BE2C (cell line): ENCODE measurements at regions not wholly inside any gene's neighbourhood (a gene's known extent, or its start where the extent isn't known, plus 50 kb on each side); places are given as distances from the start of the nearest gene placed in this dataset.
"Not testable (repeated sequence)": the region's sequence is repeated elsewhere in the genome, so short reads cannot be mapped to it uniquely, and the experiment has no call there.

Experiments
- DNase-seq: peaks from one replicate; pipeline ENCODE4 v3.0.0-alpha.2; 2020
- H3K27me3 ChIP-seq: fragments of 250-450 bp; sonication (Bioruptor Pico); 2 replicates; pipeline ENCODE4 v1.5.1; 2020; ENCODE audit warnings: mild to moderate bottlenecking
- H3K36me3 ChIP-seq: fragments of 250-450 bp; sonication (Bioruptor Pico); 2 replicates; pipeline ENCODE4 v1.5.1; 2020; ENCODE audit warnings: mild to moderate bottlenecking
- H3K4me1 ChIP-seq: fragments of 250-450 bp; sonication (Bioruptor Pico); 2 replicates; pipeline ENCODE4 v1.5.1; 2020
- H3K4me3 ChIP-seq: 2 replicates; pipeline ENCODE4 v1.5.1; 2011; ENCODE audit warnings: low read depth, low read length
- H3K9me3 ChIP-seq: fragments of 250-450 bp; sonication (Bioruptor Pico); 2 replicates; pipeline ENCODE4 v1.5.1; 2020
- TF ChIP-seq, protein P1 (sequence below): IDR thresholded peaks from 2 replicates; pipeline ENCODE4 v1.5.1; 2012; ENCODE audit warnings: mild to moderate bottlenecking, low read depth, low read length

DNA sequence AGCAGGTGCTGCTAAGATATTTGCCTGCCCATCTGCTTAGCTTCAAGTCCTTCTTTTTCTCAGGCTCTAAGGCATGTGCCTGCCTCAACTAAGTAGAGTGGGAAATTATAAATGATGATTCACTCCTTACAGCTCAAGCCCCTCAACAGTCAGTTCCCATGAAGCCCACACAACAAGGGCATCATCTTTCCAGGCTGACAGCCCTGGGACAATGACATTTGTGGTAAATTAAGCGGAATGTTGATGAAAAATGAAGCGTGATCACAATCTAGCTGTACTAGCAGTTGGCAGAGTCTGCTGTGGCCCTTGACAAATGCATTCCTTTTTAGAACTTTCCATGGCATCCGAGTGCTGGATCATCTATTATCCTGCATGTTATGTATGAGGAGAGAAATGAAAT is 548.6 kb downstream of the KIF4B start:
- no peaks in the 10 kb centered on the region for H3K36me3 ChIP-seq
- no peaks in the 10 kb centered on the region for H3K27me3 ChIP-seq
- no peaks in the 10 kb centered on the region for H3K4me1 ChIP-seq
- TF ChIP-seq, protein P1, sequence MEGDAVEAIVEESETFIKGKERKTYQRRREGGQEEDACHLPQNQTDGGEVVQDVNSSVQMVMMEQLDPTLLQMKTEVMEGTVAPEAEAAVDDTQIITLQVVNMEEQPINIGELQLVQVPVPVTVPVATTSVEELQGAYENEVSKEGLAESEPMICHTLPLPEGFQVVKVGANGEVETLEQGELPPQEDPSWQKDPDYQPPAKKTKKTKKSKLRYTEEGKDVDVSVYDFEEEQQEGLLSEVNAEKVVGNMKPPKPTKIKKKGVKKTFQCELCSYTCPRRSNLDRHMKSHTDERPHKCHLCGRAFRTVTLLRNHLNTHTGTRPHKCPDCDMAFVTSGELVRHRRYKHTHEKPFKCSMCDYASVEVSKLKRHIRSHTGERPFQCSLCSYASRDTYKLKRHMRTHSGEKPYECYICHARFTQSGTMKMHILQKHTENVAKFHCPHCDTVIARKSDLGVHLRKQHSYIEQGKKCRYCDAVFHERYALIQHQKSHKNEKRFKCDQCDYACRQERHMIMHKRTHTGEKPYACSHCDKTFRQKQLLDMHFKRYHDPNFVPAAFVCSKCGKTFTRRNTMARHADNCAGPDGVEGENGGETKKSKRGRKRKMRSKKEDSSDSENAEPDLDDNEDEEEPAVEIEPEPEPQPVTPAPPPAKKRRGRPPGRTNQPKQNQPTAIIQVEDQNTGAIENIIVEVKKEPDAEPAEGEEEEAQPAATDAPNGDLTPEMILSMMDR = no peak
- no peaks in the 10 kb centered on the region; the same call in 1 of the 2 replicates for H3K9me3 ChIP-seq
- DNase-seq = no peak
- H3K4me3 ChIP-seq = no peak overlapping the region

GRCh38 chr5:155564541-155564940 is 551.0 kb downstream of the KIF4B start:
- Histone ChIP-seq H3K4me1 (no peaks in the 10 kb centered on the region), H3K36me3 (no peaks in the 10 kb centered on the region), H3K27me3 (no peaks in the 10 kb centered on the region), H3K9me3 (peaks cover 3% of the 10 kb centered on the region; the same call in 1 of the 2 replicates), H3K4me3 (no peak overlapping the region)
- no peak for DNase-seq
- TF ChIP-seq, protein P1 = no peak

DNA sequence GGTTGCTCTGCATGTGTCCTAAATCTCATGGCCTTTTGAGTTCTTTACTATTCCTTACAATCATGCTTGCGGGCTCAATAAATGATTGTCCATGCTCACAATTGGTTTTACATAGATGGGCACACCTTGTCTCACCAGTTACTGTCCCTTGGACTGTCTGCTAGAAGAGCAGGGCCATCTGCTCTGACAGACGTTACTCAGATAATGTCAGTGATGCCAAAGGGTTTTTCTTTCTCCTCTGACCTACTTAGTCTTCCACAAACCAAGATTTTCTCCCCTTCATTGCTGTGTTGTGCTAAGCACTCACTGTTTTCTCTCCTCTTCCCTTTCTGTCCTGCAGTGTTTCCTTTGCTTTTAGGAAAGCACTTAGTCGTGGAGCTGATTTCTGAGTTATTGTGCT is 562.3 kb downstream of the KIF4B start:
- H3K9me3 ChIP-seq = no peaks in the 10 kb centered on the region
- no peaks in the 10 kb centered on the region for H3K4me1 ChIP-seq
- TF ChIP-seq, protein P1 = no peak
- H3K4me3 ChIP-seq = no peak overlapping the region
- H3K36me3 ChIP-seq = no peaks in the 10 kb centered on the region
- H3K27me3 ChIP-seq = no peaks in the 10 kb centered on the region
- DNase-seq = no peak

DNA sequence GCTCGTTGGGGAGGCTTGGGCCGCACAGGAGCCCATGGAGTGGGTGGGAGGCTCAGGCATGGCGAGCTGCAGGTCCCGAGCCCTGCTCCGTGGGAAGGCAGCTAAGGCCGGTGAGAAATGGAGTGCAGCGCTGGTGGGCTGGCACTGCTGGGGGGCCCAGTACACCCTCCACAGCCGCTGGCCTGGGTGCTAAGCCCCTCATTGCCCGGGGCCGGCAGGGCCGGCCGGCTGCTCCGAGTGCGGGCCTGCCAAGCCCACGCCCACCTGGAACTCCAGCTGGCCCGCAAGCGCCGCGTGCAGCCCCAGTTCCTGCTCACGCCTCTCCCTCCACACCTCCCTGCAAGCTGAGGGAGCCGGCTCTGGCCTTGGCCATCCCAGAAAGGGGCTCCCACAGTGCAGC is 573.3 kb downstream of the KIF4B start:
- not testable (repeated sequence) for DNase-seq, H3K27me3 ChIP-seq, H3K36me3 ChIP-seq, H3K4me1 ChIP-seq, H3K9me3 ChIP-seq, H3K4me3 ChIP-seq

- Histone ChIP-seq H3K4me3 (no peak overlapping the region), H3K9me3 (no peaks in the 10 kb centered on the region), H3K4me1 (no peaks in the 10 kb centered on the region), H3K27me3 (no peaks in the 10 kb centered on the region), H3K36me3 (no peaks in the 10 kb centered on the region)
- TF ChIP-seq, protein P1 = no peak
- DNase-seq = no peak
These were observed 573.9 kb downstream of the KIF4B start for GRCh38 chr5:155587458-155587857.

GRCh38 chr5:155591273-155591672 is 577.7 kb downstream of the KIF4B start:
- no peaks in the 10 kb centered on the region for H3K4me1 ChIP-seq
- no peaks in the 10 kb centered on the region for H3K9me3 ChIP-seq
- TF ChIP-seq, protein P1 = no peak
- no peaks in the 10 kb centered on the region for H3K27me3 ChIP-seq
- no peak overlapping the region for H3K4me3 ChIP-seq
- DNase-seq = no peak
- H3K36me3 ChIP-seq = no peaks in the 10 kb centered on the region

GRCh38 chr5:155594270-155594669 is 580.7 kb downstream of the KIF4B start:
- Histone ChIP-seq H3K27me3 (no peaks in the 10 kb centered on the region), H3K4me1 (no peaks in the 10 kb centered on the region), H3K4me3 (no peak overlapping the region), H3K36me3 (no peaks in the 10 kb centered on the region), H3K9me3 (no peaks in the 10 kb centered on the region)
- no peak for DNase-seq
- TF ChIP-seq, protein P1 = no peak
